GM23338 (cell line): ENCODE measurements at regions not wholly inside any gene's neighbourhood (a gene's known extent, or its start where the extent isn't known, plus 50 kb on each side); places are given as distances from the start of the nearest gene placed in this dataset.

Experiments
- ATAC-seq: fragments of 200-7000 bp; cut with Tn5 transposase; 3 replicates; pipeline ENCODE4 v1.9.1; 2020
- DNase-seq: peaks from one replicate; pipeline ENCODE4 v3.0.0-alpha.2; 2015; ENCODE audit warnings: low spot score
- H2AFZ ChIP-seq: fragments of 200-600 bp; sonication (generic); 2 replicates; pipeline ENCODE4 v1.8.0; 2016; ENCODE audit warnings: antibody characterized with exemption, mild to moderate bottlenecking, moderate library complexity
- H3F3A ChIP-seq: fragments of 200-600 bp; sonication (generic); replicated peaks from 2 replicates; pipeline ENCODE4 v1.8.0; 2017; ENCODE audit warnings: antibody characterized with exemption, mixed run types, low read depth
- H3K27ac ChIP-seq: fragments of 200-600 bp; sonication (generic); 2 replicates; pipeline ENCODE4 v1.6.1; 2016; ENCODE audit warnings: low read depth
- H3K27me3 ChIP-seq: fragments of 200-600 bp; sonication (generic); 2 replicates; pipeline ENCODE4 v1.8.0; 2016; ENCODE audit warnings: mild to moderate bottlenecking, mixed run types, moderate library complexity; ENCODE audit not compliant: insufficient read depth
- H3K36me3 ChIP-seq: fragments of 200-600 bp; sonication (generic); 2 replicates; pipeline ENCODE4 v1.8.0; 2016; ENCODE audit warnings: mild to moderate bottlenecking; ENCODE audit not compliant: insufficient read depth
- H3K4me1 ChIP-seq: fragments of 200-600 bp; sonication (generic); 2 replicates; pipeline ENCODE4 v1.8.0; 2016; ENCODE audit warnings: mild to moderate bottlenecking, moderate library complexity; ENCODE audit not compliant: insufficient read depth
- H3K4me2 ChIP-seq: fragments of 200-600 bp; sonication (generic); 2 replicates; pipeline ENCODE4 v1.7.1; 2017; ENCODE audit warnings: mixed run types
- H3K4me3 ChIP-seq: fragments of 200-600 bp; sonication (generic); 2 replicates; pipeline ENCODE4 v1.6.1; 2016; ENCODE audit warnings: mixed run types
- H3K79me2 ChIP-seq: fragments of 200-600 bp; sonication (generic); replicated peaks from 2 replicates; pipeline ENCODE4 v1.8.0; 2017; ENCODE audit warnings: mild to moderate bottlenecking; ENCODE audit not compliant: insufficient read depth
- H3K9me2 ChIP-seq: fragments of 200-600 bp; sonication (generic); 2 replicates; pipeline ENCODE4 v1.8.0; 2017; ENCODE audit not compliant: insufficient read depth
- H4K20me1 ChIP-seq: fragments of 200-600 bp; sonication (generic); replicated peaks from 2 replicates; pipeline ENCODE4 v1.8.0; 2017; ENCODE audit warnings: mild to moderate bottlenecking; ENCODE audit not compliant: insufficient read depth
- H3K27ac Mint-ChIP-seq: 2 replicates; pipeline ENCODE4 v1.8.0; 2020; ENCODE audit warnings: inconsistent platforms, mild to moderate bottlenecking, moderate library complexity, mixed read lengths
- H3K27me3 Mint-ChIP-seq: 3 replicates; pipeline ENCODE4 v1.8.0; 2022; ENCODE audit warnings: low read depth, mild to moderate bottlenecking, moderate library complexity, mixed read lengths, inconsistent platforms; ENCODE audit not compliant: insufficient read depth, poor library complexity
- H3K36me3 Mint-ChIP-seq: 3 replicates; pipeline ENCODE4 v1.8.0; 2021; ENCODE audit warnings: low read depth, mild to moderate bottlenecking, inconsistent platforms, moderate library complexity, mixed read lengths
- H3K4me1 Mint-ChIP-seq: 3 replicates; pipeline ENCODE4 v1.8.0; 2020; ENCODE audit warnings: mild to moderate bottlenecking, inconsistent platforms, mixed read lengths
- H3K4me3 Mint-ChIP-seq: 3 replicates; pipeline ENCODE4 v1.8.0; 2021; ENCODE audit warnings: moderate library complexity, mild to moderate bottlenecking, inconsistent platforms, mixed read lengths
- H3K9me3 Mint-ChIP-seq: 3 replicates; pipeline ENCODE4 v1.8.0; 2020; ENCODE audit warnings: moderate library complexity, mild to moderate bottlenecking, inconsistent platforms, mixed read lengths
- CREB1 ChIP-seq: fragments of 250-450 bp; sonication (Bioruptor Pico); IDR thresholded peaks from 2 replicates; pipeline ENCODE4 v1.5.0; 2020; ENCODE audit warnings: low read depth, mild to moderate bottlenecking, moderate library complexity
- ETS1 ChIP-seq: IDR thresholded peaks from 2 replicates; pipeline ENCODE4 v1.6.1; 2016; ENCODE audit warnings: antibody characterized with exemption
- EZH2 ChIP-seq: fragments of 200-600 bp; sonication (generic); IDR thresholded peaks from one replicate; pipeline ENCODE4 v1.8.0; 2017; ENCODE audit warnings: antibody characterized with exemption, mild to moderate bottlenecking, low read depth; ENCODE audit not compliant: unreplicated experiment
- EZH2phosphoT487 ChIP-seq: fragments of 200-600 bp; sonication (generic); IDR thresholded peaks from one replicate; pipeline ENCODE4 v1.8.1; 2018; ENCODE audit warnings: antibody characterized with exemption; ENCODE audit not compliant: unreplicated experiment
- JUNB ChIP-seq: IDR thresholded peaks from one replicate; pipeline ENCODE4 v1.6.1; 2016; ENCODE audit warnings: antibody characterized with exemption; ENCODE audit not compliant: unreplicated experiment
- POLR2AphosphoS5 ChIP-seq: IDR thresholded peaks from 2 replicates; pipeline ENCODE4 v1.6.1; 2016; ENCODE audit warnings: antibody characterized with exemption, low read depth
- STAT1 ChIP-seq: IDR thresholded peaks from one replicate; pipeline ENCODE4 v1.6.1; 2016; ENCODE audit warnings: antibody characterized with exemption; ENCODE audit not compliant: unreplicated experiment
- ZNF114 ChIP-seq: fragments of 250-450 bp; sonication (Bioruptor Pico); IDR thresholded peaks from 2 replicates; pipeline ENCODE4 v1.5.0; 2020; ENCODE audit warnings: mild to moderate bottlenecking, moderate library complexity
- ZNF331 ChIP-seq: fragments of 250-450 bp; sonication (Bioruptor Pico); IDR thresholded peaks from 2 replicates; pipeline ENCODE4 v1.5.0; 2020; ENCODE audit warnings: low read depth, mild to moderate bottlenecking, moderate library complexity
- ZNF462 ChIP-seq: fragments of 250-450 bp; sonication (Bioruptor Pico); IDR thresholded peaks from 2 replicates; pipeline ENCODE4 v1.5.0; 2020; ENCODE audit warnings: mild to moderate bottlenecking, moderate library complexity
- TF ChIP-seq, protein P1 (sequence below), 2 experiments: fragments of 200-600 bp in 1 of 2; sonication (generic) in 1 of 2; conservative IDR thresholded peaks; 2 replicates each; pipeline versions ENCODE4 v1.5.1 to v1.6.1; 2016 to 2017; ENCODE audit warnings: antibody characterized with exemption in 2 of 2, low read depth in 2 of 2, mild to moderate bottlenecking in 2 of 2, moderate library complexity in 1 of 2
- TF ChIP-seq, protein P2 (sequence below): IDR thresholded peaks from one replicate; pipeline ENCODE4 v1.6.1; 2018; ENCODE audit warnings: antibody characterized with exemption; ENCODE audit not compliant: unreplicated experiment

DNA sequence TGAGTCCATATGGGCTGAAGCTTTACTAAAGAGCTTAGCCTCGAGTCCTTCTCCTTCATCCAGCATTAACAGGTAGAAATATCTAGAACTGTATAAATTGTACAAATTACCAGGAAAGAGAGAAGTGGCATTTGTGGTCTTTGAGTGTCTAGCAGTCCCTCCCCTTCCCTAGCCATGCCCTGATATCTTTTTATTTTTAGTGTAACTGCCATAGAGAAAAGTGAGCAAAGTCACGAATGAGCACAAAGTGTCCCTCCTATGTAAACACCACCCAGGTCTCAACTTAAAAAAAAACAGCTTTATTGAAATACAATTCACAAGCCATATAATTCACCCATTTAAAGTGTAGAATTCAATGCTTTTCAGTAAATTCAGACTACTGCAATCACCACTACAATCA, 339.0 kb upstream of the ZMIZ1 start (continued):
- TF ChIP-seq, protein P1, sequence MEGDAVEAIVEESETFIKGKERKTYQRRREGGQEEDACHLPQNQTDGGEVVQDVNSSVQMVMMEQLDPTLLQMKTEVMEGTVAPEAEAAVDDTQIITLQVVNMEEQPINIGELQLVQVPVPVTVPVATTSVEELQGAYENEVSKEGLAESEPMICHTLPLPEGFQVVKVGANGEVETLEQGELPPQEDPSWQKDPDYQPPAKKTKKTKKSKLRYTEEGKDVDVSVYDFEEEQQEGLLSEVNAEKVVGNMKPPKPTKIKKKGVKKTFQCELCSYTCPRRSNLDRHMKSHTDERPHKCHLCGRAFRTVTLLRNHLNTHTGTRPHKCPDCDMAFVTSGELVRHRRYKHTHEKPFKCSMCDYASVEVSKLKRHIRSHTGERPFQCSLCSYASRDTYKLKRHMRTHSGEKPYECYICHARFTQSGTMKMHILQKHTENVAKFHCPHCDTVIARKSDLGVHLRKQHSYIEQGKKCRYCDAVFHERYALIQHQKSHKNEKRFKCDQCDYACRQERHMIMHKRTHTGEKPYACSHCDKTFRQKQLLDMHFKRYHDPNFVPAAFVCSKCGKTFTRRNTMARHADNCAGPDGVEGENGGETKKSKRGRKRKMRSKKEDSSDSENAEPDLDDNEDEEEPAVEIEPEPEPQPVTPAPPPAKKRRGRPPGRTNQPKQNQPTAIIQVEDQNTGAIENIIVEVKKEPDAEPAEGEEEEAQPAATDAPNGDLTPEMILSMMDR (conservative IDR thresholded peaks at IDR 0.05; ENCODE audit: low read depth in 2 of 2), result no peak
- no peak for TF ChIP-seq ETS1

- H4K20me1 ChIP-seq, result no peaks in the 10 kb centered on the region
- no peaks in the 10 kb centered on the region for H3K4me1 Mint-ChIP-seq
- no peak overlapping the region for H3K4me3 ChIP-seq
- H3K4me3 Mint-ChIP-seq, result no peak overlapping the region
- no peaks in the 10 kb centered on the region for H3K27me3 ChIP-seq
- peaks cover 7% of the 10 kb centered on the region for H3K27me3 Mint-ChIP-seq
- H3K9me2 ChIP-seq, result no peaks in the 10 kb centered on the region
- H3K9me3 Mint-ChIP-seq, result no peaks in the 10 kb centered on the region
- no peaks in the 10 kb centered on the region for H3F3A ChIP-seq
- no peaks in the 10 kb centered on the region for H3K36me3 Mint-ChIP-seq
- ATAC-seq, result no peak
- no peak overlapping the region for H2AFZ ChIP-seq
- H3K79me2 ChIP-seq, result no peaks in the 10 kb centered on the region
- H3K36me3 ChIP-seq, result no peaks in the 10 kb centered on the region
- H3K27ac ChIP-seq, result no peak overlapping the region
- no peak overlapping the region for H3K27ac Mint-ChIP-seq
- DNase-seq, result no peak
- no peaks in the 10 kb centered on the region for H3K4me1 ChIP-seq
- H3K4me2 ChIP-seq, result no peak overlapping the region
- TF ChIP-seq ETS1, result no peak
- no peak for TF ChIP-seq JUNB
- TF ChIP-seq ZNF114, result no peak
- no peak for TF ChIP-seq EZH2phosphoT487
- TF ChIP-seq CREB1 (CRISPR knock-in tag), result no peak
- TF ChIP-seq ZNF462, result no peak
- TF ChIP-seq ZNF331, result no peak
- TF ChIP-seq, protein P2, sequence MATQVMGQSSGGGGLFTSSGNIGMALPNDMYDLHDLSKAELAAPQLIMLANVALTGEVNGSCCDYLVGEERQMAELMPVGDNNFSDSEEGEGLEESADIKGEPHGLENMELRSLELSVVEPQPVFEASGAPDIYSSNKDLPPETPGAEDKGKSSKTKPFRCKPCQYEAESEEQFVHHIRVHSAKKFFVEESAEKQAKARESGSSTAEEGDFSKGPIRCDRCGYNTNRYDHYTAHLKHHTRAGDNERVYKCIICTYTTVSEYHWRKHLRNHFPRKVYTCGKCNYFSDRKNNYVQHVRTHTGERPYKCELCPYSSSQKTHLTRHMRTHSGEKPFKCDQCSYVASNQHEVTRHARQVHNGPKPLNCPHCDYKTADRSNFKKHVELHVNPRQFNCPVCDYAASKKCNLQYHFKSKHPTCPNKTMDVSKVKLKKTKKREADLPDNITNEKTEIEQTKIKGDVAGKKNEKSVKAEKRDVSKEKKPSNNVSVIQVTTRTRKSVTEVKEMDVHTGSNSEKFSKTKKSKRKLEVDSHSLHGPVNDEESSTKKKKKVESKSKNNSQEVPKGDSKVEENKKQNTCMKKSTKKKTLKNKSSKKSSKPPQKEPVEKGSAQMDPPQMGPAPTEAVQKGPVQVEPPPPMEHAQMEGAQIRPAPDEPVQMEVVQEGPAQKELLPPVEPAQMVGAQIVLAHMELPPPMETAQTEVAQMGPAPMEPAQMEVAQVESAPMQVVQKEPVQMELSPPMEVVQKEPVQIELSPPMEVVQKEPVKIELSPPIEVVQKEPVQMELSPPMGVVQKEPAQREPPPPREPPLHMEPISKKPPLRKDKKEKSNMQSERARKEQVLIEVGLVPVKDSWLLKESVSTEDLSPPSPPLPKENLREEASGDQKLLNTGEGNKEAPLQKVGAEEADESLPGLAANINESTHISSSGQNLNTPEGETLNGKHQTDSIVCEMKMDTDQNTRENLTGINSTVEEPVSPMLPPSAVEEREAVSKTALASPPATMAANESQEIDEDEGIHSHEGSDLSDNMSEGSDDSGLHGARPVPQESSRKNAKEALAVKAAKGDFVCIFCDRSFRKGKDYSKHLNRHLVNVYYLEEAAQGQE, result no peak
- no peak for TF ChIP-seq STAT1
- TF ChIP-seq POLR2AphosphoS5, result no peak
- TF ChIP-seq EZH2, result no peak
Measured at GRCh38 chr10:78730754-78731153, 338.0 kb upstream of the ZMIZ1 start.
